ENCODE measurements at regions not wholly inside any gene's neighbourhood (a gene's known extent, or its start where the extent isn't known, plus 50 kb on each side); places are given as distances from the start of the nearest gene placed in this dataset.

GRCh38 chr2:128787616-128788015, 468.9 kb upstream of the HS6ST1 start:
- H3K4me3 ChIP-seq (ENCODE audit: low read depth, poor library complexity, severe bottlenecking) = no peak overlapping the region
- TF ChIP-seq POLR2A (IDR thresholded peaks at IDR 0.05) = no peak
- TF ChIP-seq CTCF (IDR thresholded peaks at IDR 0.05) = no peak
- 92 to 98% methylated on average over 13 to 14 of the region's 14 CpGs for WGBS, 2 donors
- DNase-seq (ENCODE audit: low spot score in 2 of 2) = peak in 1 of 2 donors; percentile 82
- intact Hi-C loops (cut with DNase I; ENCODE audit: low total_unique reads) = no loop called here

GRCh38 chr2:128788636-128789220, 470.1 kb upstream of the HS6ST1 start:
- 66 to 68% methylated on average over 9 of the region's 9 CpGs for WGBS, 2 donors
- TF ChIP-seq POLR2A (IDR thresholded peaks at IDR 0.05) = no peak
- TF ChIP-seq CTCF (IDR thresholded peaks at IDR 0.05) = peak in 1 of 3 donors; percentile 9
- H3K4me3 ChIP-seq (ENCODE audit: low read depth, poor library complexity, severe bottlenecking) = no peak overlapping the region
- intact Hi-C loops (cut with DNase I; ENCODE audit: low total_unique reads) = no loop called here
- peak in 1 of 2 donors; percentile 36 for DNase-seq (ENCODE audit: low spot score in 2 of 2)

- WGBS, 2 donors = 66 to 71% methylated on average over 6 of the region's 6 CpGs
- DNase-seq (ENCODE audit: low spot score in 2 of 2) = peak in 1 of 2 donors; percentile 57
- H3K4me3 ChIP-seq (ENCODE audit: low read depth, poor library complexity, severe bottlenecking) = no peak overlapping the region
- intact Hi-C loops (cut with DNase I; ENCODE audit: low total_unique reads) = no loop called here
- TF ChIP-seq CTCF (IDR thresholded peaks at IDR 0.05) = no peak
- no peak for TF ChIP-seq POLR2A (IDR thresholded peaks at IDR 0.05)
Observed at GRCh38 chr2:128789221-128789620, 470.6 kb upstream of the HS6ST1 start.

- no peak overlapping the region for H3K4me3 ChIP-seq (ENCODE audit: low read depth, poor library complexity, severe bottlenecking)
- WGBS, 2 donors = 82 to 91% methylated on average over 16 to 19 of the region's 21 CpGs
- peak in 1 of 2 donors; percentile 65 for DNase-seq (ENCODE audit: low spot score in 2 of 2)
- intact Hi-C loops (cut with DNase I; ENCODE audit: low total_unique reads) = no loop called here
- no peak for TF ChIP-seq CTCF (IDR thresholded peaks at IDR 0.05)
- no peak for TF ChIP-seq POLR2A (IDR thresholded peaks at IDR 0.05)
Observed at GRCh38 chr2:128789776-128790455, 471.2 kb upstream of the HS6ST1 start.

- DNase-seq (ENCODE audit: low spot score in 2 of 2) = peak in 1 of 2 donors; percentile 60
- intact Hi-C loops (cut with DNase I; ENCODE audit: low total_unique reads) = no loop called here
- 79 to 80% methylated on average over 14 of the region's 14 CpGs for WGBS, 2 donors
- TF ChIP-seq CTCF (IDR thresholded peaks at IDR 0.05) (no peak), POLR2A (IDR thresholded peaks at IDR 0.05) (no peak)
- no peak overlapping the region for H3K4me3 ChIP-seq (ENCODE audit: low read depth, poor library complexity, severe bottlenecking)
Observed at GRCh38 chr2:128790541-128791001, 471.9 kb upstream of the HS6ST1 start.

Data from lower leg skin (tissue), 4 donors.